ENCODE measurements at regions not wholly inside any gene's neighbourhood (a gene's known extent, or its start where the extent isn't known, plus 50 kb on each side); places are given as distances from the start of the nearest gene placed in this dataset.
"Not testable (repeated sequence)": the region's sequence is repeated elsewhere in the genome, so short reads cannot be mapped to it uniquely, and the experiment has no call there.

- not testable (repeated sequence) for DNase-seq
These were observed 75.6 kb downstream of the MRPL39 start for GRCh38 chr21:25531538-25532250.

- no peak for DNase-seq
These were observed 78.8 kb downstream of the MRPL39 start for GRCh38 chr21:25528515-25528914.

- no peak for DNase-seq
These were observed 88.8 kb downstream of the MRPL39 start for GRCh38 chr21:25518491-25518911.

GRCh38 chr21:25515484-25516405 lies 91.5 kb downstream of the MRPL39 start:
- DNase-seq, result no peak

GRCh38 chr21:25513810-25514209 lies 93.5 kb downstream of the MRPL39 start:
- no peak for DNase-seq

DNA sequence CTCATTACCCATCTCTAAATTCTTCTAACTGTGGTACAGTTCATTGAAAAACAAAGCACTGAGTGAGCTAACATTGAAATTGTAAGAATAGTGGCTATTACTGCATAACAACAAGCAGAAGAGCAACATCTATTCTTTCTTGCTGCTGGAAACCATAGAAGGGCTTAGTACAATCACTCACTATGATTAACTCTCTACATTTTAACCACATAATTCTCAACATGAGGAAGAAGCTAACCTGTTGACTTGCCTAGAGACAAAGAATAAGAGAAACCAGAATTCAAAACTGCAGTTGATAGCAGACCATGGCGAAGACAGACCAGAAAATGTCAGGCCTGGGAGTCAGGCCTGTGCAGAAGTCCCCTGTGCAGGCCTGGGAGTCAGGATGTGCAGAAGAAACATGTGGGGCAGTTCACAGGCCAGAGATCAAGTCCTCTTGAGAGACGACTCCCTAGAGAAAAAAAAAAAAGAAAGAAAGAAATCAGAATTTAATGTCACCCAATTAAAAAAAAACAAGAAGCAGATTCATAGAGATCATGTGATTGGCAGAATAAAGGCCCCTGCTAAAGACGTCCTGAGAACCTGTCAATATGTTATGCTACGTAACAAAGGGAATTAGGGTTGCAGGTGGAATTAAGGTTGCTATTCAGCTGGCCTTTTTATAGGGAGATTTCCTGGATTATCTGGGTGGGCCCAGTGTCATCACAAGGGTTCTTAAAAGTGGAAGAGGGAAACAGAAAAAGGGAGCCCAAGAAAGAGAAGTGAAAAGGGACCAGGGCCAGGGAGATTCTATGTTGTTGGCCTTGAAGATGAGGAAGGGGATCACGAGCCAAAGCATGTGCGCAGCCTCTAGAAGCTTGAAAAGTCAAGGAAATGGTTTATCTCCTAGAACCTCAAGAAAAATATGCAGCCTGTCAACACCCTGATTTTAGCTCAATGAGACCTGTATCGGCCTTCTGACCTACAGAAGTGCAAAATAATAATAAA lies 94.9 kb downstream of the MRPL39 start:
- DNase-seq, result no peak

DNA sequence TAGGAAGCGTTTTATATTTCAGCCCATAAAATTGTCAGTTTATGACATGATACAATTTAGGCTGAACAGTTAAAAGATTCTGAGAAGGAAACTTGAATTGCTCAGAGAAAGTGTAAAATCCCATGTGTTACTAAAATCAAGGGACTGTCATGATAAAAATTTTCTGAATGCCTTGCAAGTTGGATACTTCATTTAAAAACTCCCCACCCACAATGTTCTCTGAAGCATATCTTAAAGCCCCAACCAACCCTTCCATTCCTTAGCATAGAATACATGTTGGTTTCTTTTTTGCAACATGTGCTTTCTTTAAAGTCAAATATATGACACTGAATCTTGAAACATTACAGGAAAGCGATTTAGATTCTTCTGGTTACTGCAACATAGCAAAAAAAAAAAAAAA lies 97.4 kb downstream of the MRPL39 start:
- DNase-seq, result no peak

- DNase-seq, result no peak
These were observed 98.9 kb downstream of the MRPL39 start for GRCh38 chr21:25508364-25508763.

DNA sequence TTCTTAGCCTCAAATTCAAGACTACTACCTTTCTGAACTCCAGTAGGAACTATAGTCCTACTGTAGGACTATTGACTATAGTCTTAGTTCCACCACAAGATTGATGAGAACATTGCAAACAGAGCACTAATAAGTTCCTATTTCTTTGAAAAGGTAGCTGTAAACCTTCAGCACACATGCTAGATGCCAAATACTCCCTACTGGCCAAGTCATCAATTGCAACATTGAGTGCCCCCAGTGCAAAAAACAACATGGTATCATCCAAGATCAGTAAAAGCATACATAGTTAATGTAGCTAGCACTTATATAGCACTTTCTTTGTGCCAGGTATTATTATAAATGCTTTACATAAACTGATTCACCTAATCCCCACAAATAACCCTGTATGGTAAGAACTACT lies 99.8 kb downstream of the MRPL39 start:
- DNase-seq, result no peak

GRCh38 chr21:25506887-25507286 lies 100.4 kb downstream of the MRPL39 start:
- no peak for DNase-seq

DNA sequence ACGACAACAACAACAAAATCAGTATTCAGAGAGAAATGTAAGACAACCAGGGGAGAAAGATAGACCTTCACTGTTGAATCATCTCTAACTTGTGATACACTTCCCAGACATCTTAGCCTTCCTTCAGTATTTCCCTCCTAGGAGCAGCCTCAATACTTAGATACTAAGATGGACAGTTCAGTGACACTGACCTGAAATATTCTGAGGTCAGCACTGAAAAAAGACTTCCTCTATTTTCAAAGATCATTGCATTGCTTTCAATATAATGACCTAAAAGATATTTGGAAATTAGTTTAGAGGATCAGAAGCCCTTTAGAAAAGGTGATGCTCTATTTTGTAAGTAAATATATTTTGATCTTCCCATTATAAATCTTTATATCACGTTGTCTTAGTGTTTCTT lies 101.0 kb downstream of the MRPL39 start:
- no peak for DNase-seq

GRCh38 chr21:25503981-25504380 lies 103.3 kb downstream of the MRPL39 start:
- DNase-seq, result no peak

GRCh38 chr21:25501996-25502665 lies 105.2 kb downstream of the MRPL39 start:
- DNase-seq, result no peak

DNA sequence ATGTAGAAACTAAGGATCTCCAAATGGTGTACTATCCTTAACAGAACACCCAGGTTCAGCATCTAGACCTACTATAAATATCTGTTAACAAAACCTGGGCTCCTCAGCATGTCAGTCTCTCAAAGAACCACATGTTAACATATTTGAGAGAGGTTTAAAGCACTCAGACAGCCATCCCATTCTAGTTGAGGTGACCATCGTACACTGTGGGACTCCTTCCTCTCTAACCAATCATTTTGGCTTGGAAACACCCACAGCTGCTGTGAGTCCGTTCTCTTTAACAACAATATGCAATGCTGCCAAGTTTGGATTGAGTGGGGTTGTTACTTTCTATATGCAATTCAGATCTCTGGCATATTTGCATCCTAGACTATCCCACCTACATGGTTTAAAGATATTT lies 105.8 kb downstream of the MRPL39 start:
- no peak for DNase-seq

GRCh38 chr21:25500598-25500997 lies 106.7 kb downstream of the MRPL39 start:
- no peak for DNase-seq

DNA sequence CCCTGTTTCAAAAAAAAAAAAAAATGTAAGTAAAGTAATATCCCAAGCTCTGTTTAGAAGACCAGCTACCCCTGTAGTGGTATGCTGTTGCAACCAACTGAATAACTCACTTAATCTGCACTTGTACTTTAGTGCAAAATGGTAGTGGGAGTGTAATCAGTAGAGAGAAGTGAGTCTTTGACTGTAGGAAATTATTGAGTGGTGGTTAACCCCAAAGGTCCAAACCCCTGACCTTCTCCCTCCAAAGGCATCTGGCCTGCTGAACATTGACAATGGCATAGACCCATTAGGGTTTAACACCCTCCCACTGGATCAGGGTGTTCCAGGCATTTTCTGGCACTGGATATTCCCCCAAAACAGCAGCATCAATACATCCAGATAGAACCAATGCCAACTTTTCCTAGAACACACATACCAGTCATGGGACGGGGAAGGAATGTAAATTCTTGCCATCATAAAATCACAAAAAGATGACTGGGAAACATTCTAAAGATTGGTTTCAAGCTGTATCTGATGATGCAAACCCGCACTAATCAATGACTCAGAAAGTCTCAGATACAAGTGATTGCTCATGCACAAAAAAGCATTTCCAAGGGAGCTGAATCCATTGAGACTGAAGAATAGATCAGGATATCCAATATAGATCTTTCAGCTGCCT lies 110.3 kb downstream of the MRPL39 start:
- DNase-seq, result no peak

- DNase-seq, result no peak
These were observed 112.5 kb downstream of the MRPL39 start for GRCh38 chr21:25494804-25495203.

DNA sequence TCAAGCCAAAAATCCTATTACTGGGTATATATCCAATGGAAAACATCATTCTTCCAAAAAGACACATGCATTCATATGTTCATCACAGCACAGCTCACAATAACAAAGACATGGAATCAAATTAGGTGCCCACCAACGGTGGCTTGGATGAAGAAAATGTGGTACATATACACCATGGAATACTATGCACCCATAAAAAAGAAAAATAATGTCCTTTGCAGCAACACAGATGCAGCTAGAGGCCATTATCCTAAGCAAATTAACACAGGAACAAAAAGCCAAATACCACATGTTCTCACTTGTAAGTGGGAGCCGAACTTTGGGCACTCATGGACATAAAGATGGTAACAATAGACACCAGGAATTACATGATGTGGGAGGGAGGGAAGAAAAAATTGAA lies 113.6 kb downstream of the MRPL39 start:
- no peak for DNase-seq

GRCh38 chr21:25491267-25491666 lies 116.0 kb downstream of the MRPL39 start:
- DNase-seq, result no peak

- DNase-seq, result no peak
These were observed 116.5 kb downstream of the MRPL39 start for GRCh38 chr21:25490742-25491141.

DNA sequence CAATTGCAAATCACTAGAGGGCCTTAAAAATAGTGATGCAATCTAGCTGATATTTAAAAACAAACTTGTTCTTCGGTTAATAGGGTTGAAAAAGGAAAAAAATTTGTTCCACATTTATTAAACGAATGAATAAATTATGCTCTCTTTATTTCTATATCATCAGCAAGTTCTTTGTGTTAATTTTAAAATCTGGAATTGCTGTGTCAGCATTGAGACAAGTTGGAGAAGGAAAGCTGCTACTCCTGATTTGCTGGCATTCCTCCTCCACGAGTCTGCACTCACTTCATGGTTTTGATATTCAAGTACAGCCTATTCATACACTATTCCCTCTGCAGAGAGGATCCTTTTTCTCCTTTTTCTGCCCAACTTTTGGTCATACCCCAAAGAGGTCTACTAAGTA lies 117.6 kb downstream of the MRPL39 start:
- DNase-seq, result no peak
